Peyer's patch (tissue), 4 donors: ENCODE measurements at regions not wholly inside any gene's neighbourhood (a gene's known extent, or its start where the extent isn't known, plus 50 kb on each side); places are given as distances from the start of the nearest gene placed in this dataset.

ENCODE experiments used
- POLR2A ChIP-seq, 2 donors: fragments of 450-650 bp; IDR thresholded peaks; one replicate each; pipeline ENCODE4 v1.5.1; 2017; ENCODE audit warnings: antibody characterized with exemption in 2 of 2, mild to moderate bottlenecking in 2 of 2, moderate library complexity in 2 of 2
- TF ChIP-seq, protein P1 (sequence below), 6 experiments: fragments of 450-650 bp in 4 of 6; fragments of 200-600 bp in 2 of 6; sonication (generic) in 1 of 6; IDR thresholded peaks; one replicate each; pipeline ENCODE4 v1.5.1; 2017 to 2019; ENCODE audit warnings: antibody characterized with exemption in 6 of 6, mild to moderate bottlenecking in 3 of 6, moderate library complexity in 1 of 6

DNA sequence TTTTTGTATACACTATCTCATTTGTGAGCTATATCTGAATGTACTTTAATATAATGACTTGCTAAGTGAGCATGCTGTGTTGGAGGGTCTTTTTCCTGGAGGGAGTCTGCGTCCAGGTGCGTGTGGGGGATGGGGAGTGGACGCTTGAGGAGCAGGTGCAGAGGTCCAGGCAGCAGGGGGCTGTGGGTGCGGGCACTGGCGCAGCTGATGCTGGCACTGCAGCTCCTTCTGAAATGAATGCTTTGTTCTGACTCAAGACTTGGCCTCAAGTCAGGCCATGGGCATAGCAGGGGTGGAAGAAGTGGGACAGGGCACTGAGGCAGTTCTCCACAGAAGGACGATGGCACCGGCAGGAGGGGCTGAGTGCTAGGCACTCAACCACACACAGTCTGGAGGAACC, 165.7 kb upstream of the IRX1 start:
- TF ChIP-seq, protein P1, sequence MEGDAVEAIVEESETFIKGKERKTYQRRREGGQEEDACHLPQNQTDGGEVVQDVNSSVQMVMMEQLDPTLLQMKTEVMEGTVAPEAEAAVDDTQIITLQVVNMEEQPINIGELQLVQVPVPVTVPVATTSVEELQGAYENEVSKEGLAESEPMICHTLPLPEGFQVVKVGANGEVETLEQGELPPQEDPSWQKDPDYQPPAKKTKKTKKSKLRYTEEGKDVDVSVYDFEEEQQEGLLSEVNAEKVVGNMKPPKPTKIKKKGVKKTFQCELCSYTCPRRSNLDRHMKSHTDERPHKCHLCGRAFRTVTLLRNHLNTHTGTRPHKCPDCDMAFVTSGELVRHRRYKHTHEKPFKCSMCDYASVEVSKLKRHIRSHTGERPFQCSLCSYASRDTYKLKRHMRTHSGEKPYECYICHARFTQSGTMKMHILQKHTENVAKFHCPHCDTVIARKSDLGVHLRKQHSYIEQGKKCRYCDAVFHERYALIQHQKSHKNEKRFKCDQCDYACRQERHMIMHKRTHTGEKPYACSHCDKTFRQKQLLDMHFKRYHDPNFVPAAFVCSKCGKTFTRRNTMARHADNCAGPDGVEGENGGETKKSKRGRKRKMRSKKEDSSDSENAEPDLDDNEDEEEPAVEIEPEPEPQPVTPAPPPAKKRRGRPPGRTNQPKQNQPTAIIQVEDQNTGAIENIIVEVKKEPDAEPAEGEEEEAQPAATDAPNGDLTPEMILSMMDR (IDR thresholded peaks at IDR 0.05): no peak
- no peak for TF ChIP-seq POLR2A (IDR thresholded peaks at IDR 0.05)
